ENCODE measurements at regions not wholly inside any gene's neighbourhood (a gene's known extent, or its start where the extent isn't known, plus 50 kb on each side); places are given as distances from the start of the nearest gene placed in this dataset.

DNA sequence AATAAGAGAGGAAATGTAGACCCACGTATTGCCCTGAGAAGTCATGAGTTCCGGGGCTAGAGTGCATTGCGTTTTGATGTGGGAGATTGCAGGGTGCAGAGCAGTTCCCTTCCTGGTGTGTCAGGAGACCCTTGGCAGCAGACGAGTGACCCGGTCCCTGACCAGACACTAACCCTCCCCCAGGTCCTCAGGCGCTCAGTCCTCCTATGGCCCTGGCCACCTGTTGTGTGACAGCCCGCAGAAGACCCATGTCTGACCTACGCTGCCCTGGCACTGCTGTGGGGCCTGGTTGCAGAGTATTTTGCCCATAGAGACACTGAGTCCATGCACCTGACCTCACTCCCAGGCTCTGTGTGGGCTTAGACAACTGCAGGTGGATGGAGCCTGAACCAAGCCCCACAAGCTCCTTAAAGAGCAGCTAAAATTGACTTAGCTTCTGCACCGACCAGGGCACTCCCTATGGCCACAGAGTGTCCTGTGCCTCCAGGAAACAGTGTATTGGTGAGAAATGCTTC, 833.8 kb downstream of the TBC1D22A start:
- Histone ChIP-seq H3K9me3 (ENCODE audit: severe bottlenecking) (no peaks in the 10 kb centered on the region), H3K36me3 (ENCODE audit: low read depth) (no peaks in the 10 kb centered on the region), H3K27ac (ENCODE audit: poor library complexity, severe bottlenecking) (no peak overlapping the region), H3K27me3 (ENCODE audit: insufficient read depth, poor library complexity, severe bottlenecking) (no peaks in the 10 kb centered on the region), H3K4me3 (ENCODE audit: severe bottlenecking) (no peak overlapping the region), H3K4me1 (ENCODE audit: insufficient read depth, poor library complexity, severe bottlenecking) (no peaks in the 10 kb centered on the region)
- ATAC-seq (ENCODE audit: low read depth) (no peak), DNase-seq (ENCODE audit: low spot score) (no peak)
- TF ChIP-seq, protein P1, sequence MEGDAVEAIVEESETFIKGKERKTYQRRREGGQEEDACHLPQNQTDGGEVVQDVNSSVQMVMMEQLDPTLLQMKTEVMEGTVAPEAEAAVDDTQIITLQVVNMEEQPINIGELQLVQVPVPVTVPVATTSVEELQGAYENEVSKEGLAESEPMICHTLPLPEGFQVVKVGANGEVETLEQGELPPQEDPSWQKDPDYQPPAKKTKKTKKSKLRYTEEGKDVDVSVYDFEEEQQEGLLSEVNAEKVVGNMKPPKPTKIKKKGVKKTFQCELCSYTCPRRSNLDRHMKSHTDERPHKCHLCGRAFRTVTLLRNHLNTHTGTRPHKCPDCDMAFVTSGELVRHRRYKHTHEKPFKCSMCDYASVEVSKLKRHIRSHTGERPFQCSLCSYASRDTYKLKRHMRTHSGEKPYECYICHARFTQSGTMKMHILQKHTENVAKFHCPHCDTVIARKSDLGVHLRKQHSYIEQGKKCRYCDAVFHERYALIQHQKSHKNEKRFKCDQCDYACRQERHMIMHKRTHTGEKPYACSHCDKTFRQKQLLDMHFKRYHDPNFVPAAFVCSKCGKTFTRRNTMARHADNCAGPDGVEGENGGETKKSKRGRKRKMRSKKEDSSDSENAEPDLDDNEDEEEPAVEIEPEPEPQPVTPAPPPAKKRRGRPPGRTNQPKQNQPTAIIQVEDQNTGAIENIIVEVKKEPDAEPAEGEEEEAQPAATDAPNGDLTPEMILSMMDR (IDR thresholded peaks at IDR 0.05; ENCODE audit: poor library complexity, severe bottlenecking): no peak

DNA sequence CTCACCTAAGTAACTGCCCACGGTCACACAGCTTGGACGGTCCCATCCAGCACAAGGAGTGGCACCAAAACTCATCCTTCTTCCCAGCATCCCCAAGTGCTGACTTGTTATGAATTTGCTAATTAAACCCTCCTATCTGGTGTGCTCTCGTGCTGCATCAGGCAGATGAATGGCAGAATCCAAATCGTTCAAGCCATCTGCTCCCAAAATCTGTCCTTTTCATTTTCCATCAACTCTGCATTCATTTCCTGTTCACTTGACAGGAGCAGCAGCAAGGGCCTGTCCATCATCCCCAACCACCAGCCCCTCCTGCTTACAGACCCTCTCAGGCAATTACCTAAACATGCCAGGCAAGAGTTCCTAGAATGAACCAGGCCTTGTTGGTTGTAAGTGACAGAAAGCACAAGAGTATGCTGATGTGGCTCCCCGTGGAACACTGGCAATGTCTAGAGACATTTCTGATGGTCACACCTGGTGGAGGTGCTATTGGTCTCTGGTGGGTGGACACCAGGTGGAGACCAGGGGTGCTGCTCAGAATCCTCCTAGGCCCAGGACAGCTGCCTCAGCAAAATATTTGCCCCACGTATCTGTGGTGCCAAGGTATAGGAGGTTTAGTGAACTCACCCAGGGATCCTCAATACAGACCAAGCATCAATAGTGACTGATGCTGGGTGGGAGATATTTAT, 832.5 kb downstream of the TBC1D22A start:
- Histone ChIP-seq H3K36me3 (ENCODE audit: low read depth) (no peaks in the 10 kb centered on the region), H3K27me3 (ENCODE audit: insufficient read depth, poor library complexity, severe bottlenecking) (no peaks in the 10 kb centered on the region), H3K9me3 (ENCODE audit: severe bottlenecking) (no peaks in the 10 kb centered on the region), H3K27ac (ENCODE audit: poor library complexity, severe bottlenecking) (no peak overlapping the region), H3K4me1 (ENCODE audit: insufficient read depth, poor library complexity, severe bottlenecking) (no peaks in the 10 kb centered on the region), H3K4me3 (ENCODE audit: severe bottlenecking) (no peak overlapping the region)
- ATAC-seq (ENCODE audit: low read depth) (no peak), DNase-seq (ENCODE audit: low spot score) (no peak)
- TF ChIP-seq, protein P1 (IDR thresholded peaks at IDR 0.05; ENCODE audit: poor library complexity, severe bottlenecking): no peak

DNA sequence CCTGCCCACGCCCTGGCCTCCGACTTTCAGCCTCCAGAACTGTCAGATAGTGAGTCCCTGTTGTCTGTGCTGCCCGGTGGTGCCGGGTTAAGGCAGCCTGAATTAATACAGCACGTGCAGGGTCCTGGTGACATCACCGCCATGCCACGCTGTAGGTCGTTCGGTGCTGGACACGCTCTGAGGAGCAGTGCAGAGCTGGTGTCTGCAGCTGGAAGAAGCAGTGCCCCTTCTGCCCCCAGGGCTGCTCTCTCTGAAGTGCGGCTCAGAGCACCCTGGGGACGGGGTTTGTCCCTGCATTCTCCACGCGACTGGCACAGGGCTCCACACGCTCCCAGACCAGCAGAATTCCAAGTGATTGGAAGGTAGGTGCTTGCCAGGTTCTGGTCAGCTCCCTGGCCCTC, 831.5 kb downstream of the TBC1D22A start:
- ATAC-seq (ENCODE audit: low read depth) (no peak), DNase-seq (ENCODE audit: low spot score) (no peak)
- H3K27ac ChIP-seq (ENCODE audit: poor library complexity, severe bottlenecking): no peak overlapping the region
- H3K9me3 ChIP-seq (ENCODE audit: severe bottlenecking): no peaks in the 10 kb centered on the region
- H3K36me3 ChIP-seq (ENCODE audit: low read depth): no peaks in the 10 kb centered on the region
- TF ChIP-seq, protein P1 (IDR thresholded peaks at IDR 0.05; ENCODE audit: poor library complexity, severe bottlenecking): no peak
- no peaks in the 10 kb centered on the region for H3K4me1 ChIP-seq (ENCODE audit: insufficient read depth, poor library complexity, severe bottlenecking)
- no peaks in the 10 kb centered on the region for H3K27me3 ChIP-seq (ENCODE audit: insufficient read depth, poor library complexity, severe bottlenecking)
- no peak overlapping the region for H3K4me3 ChIP-seq (ENCODE audit: severe bottlenecking)

DNA sequence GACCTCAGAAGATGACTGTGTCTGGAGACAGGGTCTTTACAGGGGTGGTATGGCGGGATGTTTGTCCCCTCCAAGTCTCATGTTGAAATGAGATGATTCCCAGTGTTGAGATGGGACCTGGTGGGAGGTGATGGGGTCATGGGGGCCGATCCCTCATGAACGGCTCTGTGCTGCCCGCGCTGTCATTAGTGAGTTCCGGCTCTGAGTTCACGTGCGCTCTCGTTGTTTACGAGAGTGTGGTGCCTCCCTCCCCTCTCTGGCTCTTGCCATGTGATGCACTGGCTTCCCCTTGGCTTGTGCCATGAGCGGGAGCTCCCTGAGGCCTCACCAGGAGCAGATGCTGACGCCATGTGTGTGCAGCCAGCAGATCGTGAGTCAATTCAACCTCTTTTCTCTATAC, 830.8 kb downstream of the TBC1D22A start:
- DNase-seq (ENCODE audit: low spot score): no peak
- Histone ChIP-seq H3K27ac (ENCODE audit: poor library complexity, severe bottlenecking) (no peak overlapping the region), H3K4me1 (ENCODE audit: insufficient read depth, poor library complexity, severe bottlenecking) (no peaks in the 10 kb centered on the region), H3K9me3 (ENCODE audit: severe bottlenecking) (no peaks in the 10 kb centered on the region), H3K4me3 (ENCODE audit: severe bottlenecking) (no peak overlapping the region), H3K36me3 (ENCODE audit: low read depth) (no peaks in the 10 kb centered on the region), H3K27me3 (ENCODE audit: insufficient read depth, poor library complexity, severe bottlenecking) (no peaks in the 10 kb centered on the region)
- TF ChIP-seq, protein P1 (IDR thresholded peaks at IDR 0.05; ENCODE audit: poor library complexity, severe bottlenecking): no peak
- no peak for ATAC-seq (ENCODE audit: low read depth)

GRCh38 chr22:47592791-47593190, 830.3 kb downstream of the TBC1D22A start:
- Histone ChIP-seq H3K4me3 (ENCODE audit: severe bottlenecking) (no peak overlapping the region), H3K27me3 (ENCODE audit: insufficient read depth, poor library complexity, severe bottlenecking) (no peaks in the 10 kb centered on the region), H3K27ac (ENCODE audit: poor library complexity, severe bottlenecking) (no peak overlapping the region), H3K36me3 (ENCODE audit: low read depth) (no peaks in the 10 kb centered on the region), H3K4me1 (ENCODE audit: insufficient read depth, poor library complexity, severe bottlenecking) (no peaks in the 10 kb centered on the region), H3K9me3 (ENCODE audit: severe bottlenecking) (no peaks in the 10 kb centered on the region)
- TF ChIP-seq, protein P1 (IDR thresholded peaks at IDR 0.05; ENCODE audit: poor library complexity, severe bottlenecking): no peak
- DNase-seq (ENCODE audit: low spot score) (no peak), ATAC-seq (ENCODE audit: low read depth) (no peak)
